ENCODE measurements at regions not wholly inside any gene's neighbourhood (a gene's known extent, or its start where the extent isn't known, plus 50 kb on each side); places are given as distances from the start of the nearest gene placed in this dataset.

GRCh38 chr2:184137955-184138354, 460.4 kb upstream of the ZNF804A start:
- DNase-seq (ENCODE audit: low read depth) = no peak
- POLR2A ChIA-PET = no interaction called here
- Histone ChIP-seq H3K27me3 (ENCODE audit: control insufficient read depth, insufficient read depth, low read length) (no peaks in the 10 kb centered on the region), H3K4me3 (ENCODE audit: low read depth, low read length) (no peak overlapping the region), H3K36me3 (ENCODE audit: control insufficient read depth, insufficient read depth, low read length) (no peaks in the 10 kb centered on the region)
- TF ChIP-seq CTCF (IDR thresholded peaks at IDR 0.05; ENCODE audit: insufficient read depth, low read depth, low read length) = no peak
- CTCF ChIA-PET = no interaction called here

GRCh38 chr2:184141866-184142265, 456.5 kb upstream of the ZNF804A start:
- Histone ChIP-seq H3K4me3 (ENCODE audit: low read depth, low read length) (no peak overlapping the region), H3K27me3 (ENCODE audit: control insufficient read depth, insufficient read depth, low read length) (no peaks in the 10 kb centered on the region), H3K36me3 (ENCODE audit: control insufficient read depth, insufficient read depth, low read length) (no peaks in the 10 kb centered on the region)
- no peak for TF ChIP-seq CTCF (IDR thresholded peaks at IDR 0.05; ENCODE audit: insufficient read depth, low read depth, low read length)
- ChIA-PET POLR2A (no interaction called here), CTCF (no interaction called here)
- DNase-seq (ENCODE audit: low read depth) = no peak

GRCh38 chr2:184154438-184154837, 443.9 kb upstream of the ZNF804A start:
- POLR2A ChIA-PET = no interaction called here
- Histone ChIP-seq H3K36me3 (ENCODE audit: control insufficient read depth, insufficient read depth, low read length) (no peaks in the 10 kb centered on the region), H3K27me3 (ENCODE audit: control insufficient read depth, insufficient read depth, low read length) (no peaks in the 10 kb centered on the region), H3K4me3 (ENCODE audit: low read depth, low read length) (no peak overlapping the region)
- CTCF ChIA-PET = no interaction called here
- TF ChIP-seq CTCF (IDR thresholded peaks at IDR 0.05; ENCODE audit: insufficient read depth, low read depth, low read length) = no peak
- DNase-seq (ENCODE audit: low read depth) = no peak

- POLR2A ChIA-PET = no interaction called here
- H3K27me3 ChIP-seq (ENCODE audit: control insufficient read depth, insufficient read depth, low read length) = no peaks in the 10 kb centered on the region
- TF ChIP-seq CTCF (IDR thresholded peaks at IDR 0.05; ENCODE audit: insufficient read depth, low read depth, low read length) = no peak
- CTCF ChIA-PET = no interaction called here
- no peak for DNase-seq (ENCODE audit: low read depth)
- no peak overlapping the region for H3K4me3 ChIP-seq (ENCODE audit: low read depth, low read length)
- no peaks in the 10 kb centered on the region for H3K36me3 ChIP-seq (ENCODE audit: control insufficient read depth, insufficient read depth, low read length)
These were observed 442.5 kb upstream of the ZNF804A start for GRCh38 chr2:184155791-184156190.

GRCh38 chr2:184157141-184157540, 441.2 kb upstream of the ZNF804A start:
- TF ChIP-seq CTCF (IDR thresholded peaks at IDR 0.05; ENCODE audit: insufficient read depth, low read depth, low read length) = no peak
- CTCF ChIA-PET = no interaction called here
- DNase-seq (ENCODE audit: low read depth) = no peak
- Histone ChIP-seq H3K27me3 (ENCODE audit: control insufficient read depth, insufficient read depth, low read length) (no peaks in the 10 kb centered on the region), H3K36me3 (ENCODE audit: control insufficient read depth, insufficient read depth, low read length) (no peaks in the 10 kb centered on the region), H3K4me3 (ENCODE audit: low read depth, low read length) (no peak overlapping the region)
- POLR2A ChIA-PET = no interaction called here

Measured in BJ (cell line).